OCI-LY1 (cell line): ENCODE measurements at regions not wholly inside any gene's neighbourhood (a gene's known extent, or its start where the extent isn't known, plus 50 kb on each side); places are given as distances from the start of the nearest gene placed in this dataset.

ENCODE experiments used
- H2AFZ ChIP-seq: fragments of 200-600 bp; sonication (generic), shearing (Covaris generic); 2 replicates; pipeline ENCODE4 v1.6.0; 2014; ENCODE audit warnings: antibody characterized with exemption, mild to moderate bottlenecking, low read length
- H3F3A ChIP-seq: fragments of 200-600 bp; sonication (generic), shearing (Covaris generic); 2 replicates; pipeline ENCODE4 v1.6.0; 2014; ENCODE audit warnings: mild to moderate bottlenecking, antibody characterized with exemption, low read length, moderate library complexity; ENCODE audit not compliant: insufficient read depth
- H3K27ac ChIP-seq: fragments of 200-600 bp; sonication (generic); 2 replicates; pipeline ENCODE4 v1.5.1; 2014; ENCODE audit warnings: low read length, mixed run types, mild to moderate bottlenecking, low read depth; ENCODE audit not compliant: poor library complexity, severe bottlenecking
- H3K27me3 ChIP-seq: fragments of 200-600 bp; sonication (generic); 2 replicates; pipeline ENCODE4 v1.6.0; 2014; ENCODE audit warnings: antibody characterized with exemption, mild to moderate bottlenecking, low read length, moderate library complexity; ENCODE audit not compliant: insufficient read depth
- H3K36me3 ChIP-seq: fragments of 200-600 bp; sonication (generic); 2 replicates; pipeline ENCODE4 v1.6.1; 2014; ENCODE audit warnings: mild to moderate bottlenecking, antibody characterized with exemption, low read length, moderate library complexity, mixed read lengths; ENCODE audit not compliant: insufficient read depth
- H3K4me1 ChIP-seq: fragments of 200-600 bp; sonication (generic); 2 replicates; pipeline ENCODE4 v1.5.1; 2014; ENCODE audit warnings: mild to moderate bottlenecking, low read length, moderate library complexity; ENCODE audit not compliant: insufficient read depth, severe bottlenecking
- H3K4me2 ChIP-seq: fragments of 200-600 bp; sonication (generic), shearing (Covaris generic); 2 replicates; pipeline ENCODE4 v1.6.1; 2014; ENCODE audit warnings: low read length
- H3K4me3 ChIP-seq: fragments of 200-600 bp; sonication (generic); 2 replicates; pipeline ENCODE4 v1.5.1; 2014; ENCODE audit warnings: low read length, low read depth, mild to moderate bottlenecking, mixed read lengths; ENCODE audit not compliant: poor library complexity, severe bottlenecking
- H3K79me2 ChIP-seq: fragments of 200-600 bp; shearing (Covaris generic); 2 replicates; pipeline ENCODE4 v1.6.1; 2016; ENCODE audit warnings: mixed run types, low read length, mixed read lengths; ENCODE audit not compliant: insufficient read depth
- H3K9ac ChIP-seq: fragments of 200-600 bp; sonication (generic), shearing (Covaris generic); 2 replicates; pipeline ENCODE4 v1.6.1; 2014; ENCODE audit warnings: mild to moderate bottlenecking, low read length, mixed read lengths
- H3K9me2 ChIP-seq: fragments of 200-600 bp; sonication (generic), shearing (Covaris generic); 2 replicates; pipeline ENCODE4 v1.6.1; 2014; ENCODE audit warnings: low read depth, mild to moderate bottlenecking, low read length, mixed read lengths
- H3K9me3 ChIP-seq: fragments of 200-600 bp; shearing (Covaris generic); 2 replicates; pipeline ENCODE4 v1.6.1; 2014; ENCODE audit warnings: low read length, mixed read lengths
- H4K20me1 ChIP-seq: fragments of 200-600 bp; sonication (generic), shearing (Covaris generic); 2 replicates; pipeline ENCODE4 v1.6.0; 2016; ENCODE audit warnings: mild to moderate bottlenecking, low read length; ENCODE audit not compliant: insufficient read depth
- EZH2 ChIP-seq: fragments of 200-600 bp; sonication (generic), shearing (Covaris generic); IDR thresholded peaks from 2 replicates; pipeline ENCODE4 v1.8.0; 2017; ENCODE audit warnings: borderline replicate concordance, mixed run types, mild to moderate bottlenecking, antibody characterized with exemption, low read length, moderate library complexity, mixed read lengths
- TF ChIP-seq, protein P1 (sequence below): fragments of 200-600 bp; sonication (generic), shearing (Covaris generic); IDR thresholded peaks from 2 replicates; pipeline ENCODE4 v1.5.1; 2017; ENCODE audit warnings: mild to moderate bottlenecking, antibody characterized with exemption, low read length, moderate library complexity, mixed read lengths

DNA sequence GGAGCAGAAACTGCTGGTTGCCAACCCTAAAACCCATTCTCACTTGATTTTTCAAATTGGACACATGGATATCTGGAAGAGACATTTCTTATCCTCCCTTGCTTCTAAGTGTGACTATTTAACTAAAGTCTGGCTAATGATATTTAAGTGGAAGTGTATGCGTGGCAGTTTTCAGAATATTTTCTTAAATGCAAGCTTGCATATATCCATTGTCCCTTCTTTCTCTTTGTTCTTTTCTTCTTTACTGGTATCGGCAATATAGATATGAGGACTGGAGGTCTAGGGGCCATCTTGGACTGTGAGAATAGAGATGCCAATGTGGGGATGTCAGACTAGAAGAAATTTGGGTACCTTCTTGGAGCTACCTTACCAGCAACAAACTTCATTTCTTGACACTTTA, 364.3 kb upstream of the DPH6 start:
- Histone ChIP-seq H2AFZ (no peak overlapping the region), H3F3A (no peaks in the 10 kb centered on the region), H3K27ac (no peak overlapping the region), H3K79me2 (no peaks in the 10 kb centered on the region), H3K9me3 (no peaks in the 10 kb centered on the region), H3K4me3 (no peak overlapping the region), H3K4me2 (no peak overlapping the region), H4K20me1 (no peaks in the 10 kb centered on the region), H3K4me1 (no peaks in the 10 kb centered on the region), H3K36me3 (no peaks in the 10 kb centered on the region), H3K9me2 (no peaks in the 10 kb centered on the region), H3K9ac (no peak overlapping the region), H3K27me3 (no peaks in the 10 kb centered on the region)
- no peak for TF ChIP-seq EZH2
- TF ChIP-seq, protein P1, sequence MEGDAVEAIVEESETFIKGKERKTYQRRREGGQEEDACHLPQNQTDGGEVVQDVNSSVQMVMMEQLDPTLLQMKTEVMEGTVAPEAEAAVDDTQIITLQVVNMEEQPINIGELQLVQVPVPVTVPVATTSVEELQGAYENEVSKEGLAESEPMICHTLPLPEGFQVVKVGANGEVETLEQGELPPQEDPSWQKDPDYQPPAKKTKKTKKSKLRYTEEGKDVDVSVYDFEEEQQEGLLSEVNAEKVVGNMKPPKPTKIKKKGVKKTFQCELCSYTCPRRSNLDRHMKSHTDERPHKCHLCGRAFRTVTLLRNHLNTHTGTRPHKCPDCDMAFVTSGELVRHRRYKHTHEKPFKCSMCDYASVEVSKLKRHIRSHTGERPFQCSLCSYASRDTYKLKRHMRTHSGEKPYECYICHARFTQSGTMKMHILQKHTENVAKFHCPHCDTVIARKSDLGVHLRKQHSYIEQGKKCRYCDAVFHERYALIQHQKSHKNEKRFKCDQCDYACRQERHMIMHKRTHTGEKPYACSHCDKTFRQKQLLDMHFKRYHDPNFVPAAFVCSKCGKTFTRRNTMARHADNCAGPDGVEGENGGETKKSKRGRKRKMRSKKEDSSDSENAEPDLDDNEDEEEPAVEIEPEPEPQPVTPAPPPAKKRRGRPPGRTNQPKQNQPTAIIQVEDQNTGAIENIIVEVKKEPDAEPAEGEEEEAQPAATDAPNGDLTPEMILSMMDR: no peak

DNA sequence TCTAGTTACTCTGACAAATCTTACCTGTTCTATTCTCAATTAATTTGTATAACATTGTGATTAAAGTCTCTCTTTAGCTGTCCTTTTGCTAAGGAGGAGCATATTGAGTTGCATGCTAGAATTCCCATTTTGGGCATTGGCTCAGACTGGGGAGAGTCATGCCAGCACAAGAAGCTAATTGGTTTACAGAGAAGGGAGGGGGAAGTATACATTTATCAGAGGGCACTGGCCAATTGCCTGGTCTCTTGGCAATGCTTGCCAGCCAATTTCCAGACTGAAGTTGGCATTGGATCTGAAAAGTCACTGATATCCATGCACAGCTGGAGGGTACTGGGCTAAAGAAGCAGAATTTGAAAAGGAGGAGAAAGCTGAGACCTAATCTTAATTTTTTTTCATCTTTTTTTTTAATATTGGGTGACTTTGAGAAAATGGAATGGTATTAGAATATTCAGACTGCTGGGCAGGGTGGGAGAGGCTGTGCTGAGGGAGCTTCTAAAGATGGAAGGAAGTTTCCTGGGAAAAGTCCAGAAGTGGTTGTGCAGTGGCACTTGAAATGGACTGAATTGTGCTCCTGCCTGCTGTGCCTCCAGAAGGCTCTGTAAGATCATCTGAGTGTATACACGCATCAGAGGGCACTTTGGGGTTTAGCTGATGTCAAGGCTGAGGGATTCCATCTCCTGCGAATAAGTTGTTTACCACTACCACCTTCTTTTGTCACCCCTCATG, 365.2 kb upstream of the DPH6 start:
- no peak for TF ChIP-seq EZH2
- TF ChIP-seq, protein P1: no peak
- no peak overlapping the region for H3K27ac ChIP-seq
- no peaks in the 10 kb centered on the region for H3K4me1 ChIP-seq
- no peaks in the 10 kb centered on the region for H3K36me3 ChIP-seq
- H3K4me3 ChIP-seq: no peak overlapping the region
- H3K9me2 ChIP-seq: no peaks in the 10 kb centered on the region
- H3K79me2 ChIP-seq: no peaks in the 10 kb centered on the region
- H3K27me3 ChIP-seq: no peaks in the 10 kb centered on the region
- H2AFZ ChIP-seq: no peak overlapping the region
- H3F3A ChIP-seq: no peaks in the 10 kb centered on the region
- no peak overlapping the region for H3K9ac ChIP-seq
- no peaks in the 10 kb centered on the region for H3K9me3 ChIP-seq
- no peak overlapping the region for H3K4me2 ChIP-seq
- H4K20me1 ChIP-seq: no peaks in the 10 kb centered on the region

DNA sequence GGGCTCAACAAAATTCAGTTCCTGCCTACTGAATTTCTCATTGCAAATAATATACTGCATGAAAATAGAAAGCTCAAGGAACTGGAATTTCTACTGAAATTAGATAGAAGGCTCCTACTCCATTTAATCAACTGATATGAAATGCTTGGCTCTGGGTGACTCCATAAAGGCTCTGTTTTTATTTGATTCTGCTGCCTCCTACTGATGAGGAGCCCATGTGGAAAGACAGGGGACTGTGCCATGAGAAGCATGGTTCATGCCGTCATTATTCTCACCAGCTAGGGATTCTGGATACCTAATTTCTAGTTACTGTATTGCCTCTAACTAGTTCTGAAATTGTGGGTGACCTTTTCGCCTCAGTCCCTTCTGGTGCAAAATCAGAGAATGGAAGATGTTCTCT, 366.2 kb upstream of the DPH6 start:
- Histone ChIP-seq H3K9me3 (no peaks in the 10 kb centered on the region), H3K4me1 (no peaks in the 10 kb centered on the region), H3F3A (no peaks in the 10 kb centered on the region), H3K36me3 (no peaks in the 10 kb centered on the region), H2AFZ (no peak overlapping the region), H3K9ac (no peak overlapping the region), H3K4me2 (no peak overlapping the region), H3K4me3 (no peak overlapping the region), H3K9me2 (no peaks in the 10 kb centered on the region), H3K27me3 (no peaks in the 10 kb centered on the region), H4K20me1 (no peaks in the 10 kb centered on the region), H3K27ac (no peak overlapping the region), H3K79me2 (no peaks in the 10 kb centered on the region)
- TF ChIP-seq, protein P1: no peak
- no peak for TF ChIP-seq EZH2
